ENCODE measurements at regions not wholly inside any gene's neighbourhood (a gene's known extent, or its start where the extent isn't known, plus 50 kb on each side); places are given as distances from the start of the nearest gene placed in this dataset.

GRCh38 chr20:52312132-52312729 lies 120.7 kb upstream of the ZFP64 start:
- peaks cover 5 to 12% of the 10 kb centered on the region in 2 experiments; a peak in 3 of 5 replicates for H3K27me3 ChIP-seq (ENCODE audit: control insufficient read depth in 1 of 2, insufficient read depth in 2 of 2, low read length in 2 of 2)
- H3K4me1 ChIP-seq (ENCODE audit: insufficient read depth, low read length) = peaks cover 10% of the 10 kb centered on the region; the same call in 1 of the 2 replicates
- H3K4me2 ChIP-seq (ENCODE audit: low read depth, low read length) = no peak overlapping the region
- no peaks in the 10 kb centered on the region for H4K20me1 ChIP-seq (ENCODE audit: insufficient read depth, low read length)
- in situ Hi-C loops (cut with HindIII; ENCODE audit: extremely low pct_ligation_motif_present, low pct_unique_long_range_greater_than_20kb) (loop anchor here (5.0 to 10.0 kb wide), 3 partner anchors 70 to 1235 kb away; no protein-coding TSS in a partner anchor), intact Hi-C loops (cut with micrococcal nuclease; ENCODE audit: unreplicated experiment) (loop anchor here (1.0 kb wide), 2 partner anchors 184 to 905 kb away; no protein-coding TSS in a partner anchor)
- no peak overlapping the region for H2AFZ ChIP-seq (ENCODE audit: low read length)
- FAIRE-seq (peak; percentile 28), ATAC-seq (peak; percentile 81), DNase-seq (ENCODE audit: low spot score) (peak; percentile 70)
- H3K79me2 ChIP-seq (ENCODE audit: insufficient read depth, low read length) = no peaks in the 10 kb centered on the region
- WGBS (ENCODE audit: low lambda C conversion rate) = 21% methylated on average over 2 of the region's 2 CpGs
- H3K4me3 ChIP-seq (replicated peaks in 1 of 3; ENCODE audit: insufficient read depth in 1 of 3, low read depth in 2 of 3, low read length in 3 of 3) = no peak overlapping the region
- ChIA-PET CTCF (ENCODE audit: low intra/inter-chr PET ratio, low total read pairs) (interaction anchor here (0.6 to 3.7 kb wide), 4 partner anchors 68 to 1235 kb away, joined by 3 to 27 read pairs (median 12); no protein-coding TSS in a partner anchor), POLR2A (no interaction called here)
- no peaks in the 10 kb centered on the region for H3K36me3 ChIP-seq (replicated peaks in 1 of 2; ENCODE audit: control insufficient read depth in 1 of 2, insufficient read depth in 2 of 2, low read length in 2 of 2)
- H3K9me3 ChIP-seq (ENCODE audit: low read length) = no peaks in the 10 kb centered on the region
- H3K27ac ChIP-seq (ENCODE audit: extremely low read length, insufficient read depth, low read length) = no peak overlapping the region
- no TSS peak for BruUV-seq (replicated peaks)
- TF ChIP-seq, protein P1, sequence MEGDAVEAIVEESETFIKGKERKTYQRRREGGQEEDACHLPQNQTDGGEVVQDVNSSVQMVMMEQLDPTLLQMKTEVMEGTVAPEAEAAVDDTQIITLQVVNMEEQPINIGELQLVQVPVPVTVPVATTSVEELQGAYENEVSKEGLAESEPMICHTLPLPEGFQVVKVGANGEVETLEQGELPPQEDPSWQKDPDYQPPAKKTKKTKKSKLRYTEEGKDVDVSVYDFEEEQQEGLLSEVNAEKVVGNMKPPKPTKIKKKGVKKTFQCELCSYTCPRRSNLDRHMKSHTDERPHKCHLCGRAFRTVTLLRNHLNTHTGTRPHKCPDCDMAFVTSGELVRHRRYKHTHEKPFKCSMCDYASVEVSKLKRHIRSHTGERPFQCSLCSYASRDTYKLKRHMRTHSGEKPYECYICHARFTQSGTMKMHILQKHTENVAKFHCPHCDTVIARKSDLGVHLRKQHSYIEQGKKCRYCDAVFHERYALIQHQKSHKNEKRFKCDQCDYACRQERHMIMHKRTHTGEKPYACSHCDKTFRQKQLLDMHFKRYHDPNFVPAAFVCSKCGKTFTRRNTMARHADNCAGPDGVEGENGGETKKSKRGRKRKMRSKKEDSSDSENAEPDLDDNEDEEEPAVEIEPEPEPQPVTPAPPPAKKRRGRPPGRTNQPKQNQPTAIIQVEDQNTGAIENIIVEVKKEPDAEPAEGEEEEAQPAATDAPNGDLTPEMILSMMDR (CRISPR knock-in tag; IDR thresholded peaks at IDR 0.05) = peak; percentile 82
- peak; percentile 53; the same call in 1 of the 2 replicates for TF ChIP-seq RAD21 (CRISPR knock-in tag; IDR thresholded peaks at IDR 0.05)
- TF ChIP-seq SMC3 (IDR thresholded peaks at IDR 0.05; ENCODE audit: low read length) = peak; percentile 64
- peak; percentile 58; the same call in 1 of the 2 replicates for TF ChIP-seq ARID3A (IDR thresholded peaks at IDR 0.05; ENCODE audit: low read depth, low read length)
- TF ChIP-seq DRAP1 (CRISPR knock-in tag; IDR thresholded peaks at IDR 0.05) = 0 out of 2 replicates have a peak, but pooled peaks have one; percentile 13
- TF ChIP-seq, protein P2, sequence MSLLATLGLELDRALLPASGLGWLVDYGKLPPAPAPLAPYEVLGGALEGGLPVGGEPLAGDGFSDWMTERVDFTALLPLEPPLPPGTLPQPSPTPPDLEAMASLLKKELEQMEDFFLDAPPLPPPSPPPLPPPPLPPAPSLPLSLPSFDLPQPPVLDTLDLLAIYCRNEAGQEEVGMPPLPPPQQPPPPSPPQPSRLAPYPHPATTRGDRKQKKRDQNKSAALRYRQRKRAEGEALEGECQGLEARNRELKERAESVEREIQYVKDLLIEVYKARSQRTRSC (CRISPR knock-in tag; IDR thresholded peaks at IDR 0.05; ENCODE audit: low read depth) = no peak
- no peak for TF ChIP-seq KLF6 (CRISPR knock-in tag; IDR thresholded peaks at IDR 0.05)
- 0 out of 2 replicates have a peak, but pooled peaks have one; percentile 5 for TF ChIP-seq MNT (IDR thresholded peaks at IDR 0.05)
- no peak for TF ChIP-seq HIC2 (CRISPR knock-in tag; IDR thresholded peaks at IDR 0.05; ENCODE audit: low read depth)
- TF ChIP-seq MIXL1 (CRISPR knock-in tag; IDR thresholded peaks at IDR 0.05) = peak; percentile 39; the same call in 1 of the 2 replicates
- 0 out of 2 replicates have a peak, but pooled peaks have one; percentile 36 for TF ChIP-seq THAP11 (CRISPR knock-in tag; IDR thresholded peaks at IDR 0.05)
- TF ChIP-seq STAG1 (CRISPR knock-in tag; IDR thresholded peaks at IDR 0.05) = peak; percentile 82
- H3K9ac ChIP-seq (ENCODE audit: insufficient read depth, low read depth, low read length) = no peak overlapping the region
